H9 (cell line): ENCODE measurements at regions not wholly inside any gene's neighbourhood (a gene's known extent, or its start where the extent isn't known, plus 50 kb on each side); places are given as distances from the start of the nearest gene placed in this dataset.

ENCODE experiments used
- DNase-seq: peaks from one replicate; pipeline ENCODE4 v3.0.0-alpha.2; 2017
- H2AFZ ChIP-seq: one replicate; pipeline ENCODE4 v1.6.1; 2013; ENCODE audit warnings: mild to moderate bottlenecking, low read length, control low read depth, moderate library complexity
- H2AK5ac ChIP-seq: 2 replicates; pipeline ENCODE4 v1.6.1; 2013; ENCODE audit warnings: low read length, control low read depth, mixed read lengths; ENCODE audit not compliant: insufficient read length
- H2BK120ac ChIP-seq: one replicate; pipeline ENCODE4 v1.6.1; 2013; ENCODE audit warnings: low read depth, mild to moderate bottlenecking, low read length, control low read depth, inconsistent platforms; ENCODE audit not compliant: poor library complexity, severe bottlenecking
- H2BK12ac ChIP-seq: 2 replicates; pipeline ENCODE4 v1.6.1; 2013; ENCODE audit warnings: low read length, control low read depth, mixed read lengths, low read depth; ENCODE audit not compliant: insufficient read length
- H2BK15ac ChIP-seq: 2 replicates; pipeline ENCODE4 v1.6.1; 2013; ENCODE audit warnings: low read depth, low read length, control low read depth
- H2BK20ac ChIP-seq: one replicate; pipeline ENCODE4 v1.6.1; 2013; ENCODE audit warnings: low read depth, mild to moderate bottlenecking, low read length, control low read depth, inconsistent platforms; ENCODE audit not compliant: poor library complexity, severe bottlenecking
- H2BK5ac ChIP-seq: 2 replicates; pipeline ENCODE4 v1.6.1; 2013; ENCODE audit warnings: low read length, control low read depth, mixed read lengths; ENCODE audit not compliant: insufficient read length
- H3K14ac ChIP-seq: 2 replicates; pipeline ENCODE4 v1.6.1; 2013; ENCODE audit warnings: low read length, control low read depth; ENCODE audit not compliant: insufficient read depth
- H3K18ac ChIP-seq: 2 replicates; pipeline ENCODE4 v1.6.1; 2013; ENCODE audit warnings: low read depth, mild to moderate bottlenecking, mixed read lengths, low read length, control low read depth; ENCODE audit not compliant: insufficient read length
- H3K23ac ChIP-seq: 2 replicates; pipeline ENCODE4 v1.6.1; 2013; ENCODE audit warnings: low read length, control low read depth, mixed read lengths, low read depth; ENCODE audit not compliant: insufficient read length
- H3K23me2 ChIP-seq: 2 replicates; pipeline ENCODE4 v1.6.1; 2013; ENCODE audit warnings: low read depth, mild to moderate bottlenecking, mixed read lengths, low read length, control low read depth; ENCODE audit not compliant: insufficient read length, poor library complexity, severe bottlenecking
- H3K27ac ChIP-seq: 2 replicates; pipeline ENCODE4 v1.5.1; 2013; ENCODE audit warnings: low read length, control low read depth, mixed read lengths, low read depth; ENCODE audit not compliant: insufficient read length
- H3K27me3 ChIP-seq: 2 replicates; pipeline ENCODE4 v1.6.1; 2013; ENCODE audit warnings: low read length, control low read depth, inconsistent platforms; ENCODE audit not compliant: insufficient read depth
- H3K4ac ChIP-seq: 2 replicates; pipeline ENCODE4 v1.6.1; 2013; ENCODE audit warnings: low read depth, mild to moderate bottlenecking, control low read depth, inconsistent platforms, low read length, moderate library complexity
- H3K4me1 ChIP-seq: 2 replicates; pipeline ENCODE4 v1.6.1; 2013; ENCODE audit warnings: low read length, control low read depth, inconsistent platforms; ENCODE audit not compliant: insufficient read depth
- H3K4me2 ChIP-seq: 2 replicates; pipeline ENCODE4 v1.6.1; 2013; ENCODE audit warnings: low read length, control low read depth, mixed read lengths; ENCODE audit not compliant: insufficient read length, insufficient read depth
- H3K56ac ChIP-seq: 2 replicates; pipeline ENCODE4 v1.6.1; 2013; ENCODE audit warnings: low read depth, mild to moderate bottlenecking, mixed read lengths, low read length, control low read depth; ENCODE audit not compliant: insufficient read length
- H3K79me1 ChIP-seq: 2 replicates; pipeline ENCODE4 v1.6.1; 2013; ENCODE audit warnings: low read depth, mild to moderate bottlenecking, moderate library complexity, low read length, control low read depth, inconsistent platforms; ENCODE audit not compliant: insufficient read depth, poor library complexity, severe bottlenecking
- H3K79me2 ChIP-seq: 2 replicates; pipeline ENCODE4 v1.6.1; 2013; ENCODE audit warnings: low read length, control low read depth, inconsistent platforms; ENCODE audit not compliant: insufficient read depth
- H3K9ac ChIP-seq: 2 replicates; pipeline ENCODE4 v1.6.1; 2013; ENCODE audit warnings: low read length, control low read depth, mixed read lengths; ENCODE audit not compliant: insufficient read length; ENCODE audit errors: extremely low read depth
- H3K9me3 ChIP-seq: one replicate; pipeline ENCODE4 v1.6.1; 2013; ENCODE audit warnings: low read depth, low read length, inconsistent platforms; ENCODE audit not compliant: control insufficient read depth
- H3T11ph ChIP-seq: one replicate; pipeline ENCODE4 v1.6.1; 2013; ENCODE audit warnings: mild to moderate bottlenecking, low read length, control low read depth, inconsistent platforms
- H4K20me1 ChIP-seq: one replicate; pipeline ENCODE4 v1.6.1; 2013; ENCODE audit not compliant: control insufficient read depth, insufficient read length, insufficient read depth
- H4K5ac ChIP-seq: 2 replicates; pipeline ENCODE4 v1.6.1; 2013; ENCODE audit warnings: low read depth, mild to moderate bottlenecking, mixed read lengths, low read length, control low read depth; ENCODE audit not compliant: insufficient read length
- H4K8ac ChIP-seq: replicated peaks from 2 replicates; pipeline ENCODE4 v1.6.1; 2013; ENCODE audit warnings: low read length, control low read depth, mixed read lengths, low read depth; ENCODE audit not compliant: insufficient read length
- H4K91ac ChIP-seq: 2 replicates; pipeline ENCODE4 v1.6.1; 2013; ENCODE audit warnings: low read depth, mild to moderate bottlenecking, moderate library complexity, mixed read lengths, low read length, control low read depth; ENCODE audit not compliant: insufficient read length
- H3K27ac Mint-ChIP-seq, 3 experiments: 2 replicates in 2 of 3; 3 replicates in 1 of 3; pipeline ENCODE4 v1.8.0; 2020 to 2021; ENCODE audit warnings: mixed read lengths in 3 of 3, mild to moderate bottlenecking in 1 of 3, moderate library complexity in 1 of 3
- H3K27me3 Mint-ChIP-seq: 2 replicates; pipeline ENCODE4 v1.8.0; 2021; ENCODE audit warnings: low read depth, mild to moderate bottlenecking, moderate library complexity, mixed read lengths
- H3K36me3 Mint-ChIP-seq, 3 experiments: 2 replicates in 2 of 3; 3 replicates in 1 of 3; pipeline ENCODE4 v1.8.0; 2020 to 2021; ENCODE audit warnings: low read depth in 3 of 3, mixed read lengths in 3 of 3; ENCODE audit not compliant: insufficient read depth in 1 of 3
- H3K4me1 Mint-ChIP-seq, 2 experiments: 2 replicates each; pipeline ENCODE4 v1.8.0; 2020; ENCODE audit warnings: mixed read lengths in 2 of 2
- H3K4me3 Mint-ChIP-seq, 2 experiments: 2 replicates in 1 of 2; 3 replicates in 1 of 2; pipeline ENCODE4 v1.8.0; 2020 to 2021; ENCODE audit warnings: mild to moderate bottlenecking in 2 of 2, mixed read lengths in 2 of 2, moderate library complexity in 1 of 2
- H3K9me3 Mint-ChIP-seq, 2 experiments: 2 replicates in 1 of 2; 3 replicates in 1 of 2; pipeline ENCODE4 v1.8.0; 2020; ENCODE audit warnings: mild to moderate bottlenecking in 2 of 2, mixed read lengths in 2 of 2, moderate library complexity in 1 of 2
- CTCF ChIP-seq: fragments of 200-600 bp; sonication (generic); conservative IDR thresholded peaks from 3 replicates; pipeline ENCODE4 v1.8.0; 2021; ENCODE audit warnings: antibody characterized with exemption, mild to moderate bottlenecking
- WGBS: extraction: QIAGEN DNeasy Blood & Tissue Kit; methylation state at CpG from one replicate; pipeline ENCODE4 v1.1.7; 2013; ENCODE audit warnings: missing lambda C conversion rate, low lambda C conversion rate, mixed read lengths; ENCODE audit not compliant: insufficient read length; ENCODE audit errors: extremely low coverage; 5-methylcytosine and 5-hydroxymethylcytosine counted together

- H3K27me3 ChIP-seq, result no peaks in the 10 kb centered on the region
- H3K36me3 Mint-ChIP-seq, result peaks cover 8 to 10% (median 9%) of the 10 kb centered on the region in 3 experiments; a peak in 6 of 7 replicates
- no peak overlapping the region for H2AFZ ChIP-seq
- peaks cover 20 to 23% of the 10 kb centered on the region in 2 experiments for H3K4me1 Mint-ChIP-seq
- H3K27ac ChIP-seq, result no peak overlapping the region
- H4K5ac ChIP-seq, result no peak overlapping the region
- H3T11ph ChIP-seq, result no peak overlapping the region
- no peak overlapping the region for H3K56ac ChIP-seq
- H2BK12ac ChIP-seq, result no peak overlapping the region
- no peak overlapping the region for H3K4me2 ChIP-seq
- H3K79me2 ChIP-seq, result no peaks in the 10 kb centered on the region
- peaks cover 10% of the 10 kb centered on the region; the same call in 1 of the 2 replicates for H3K4me1 ChIP-seq
- H2BK5ac ChIP-seq, result no peak overlapping the region
- no peaks in the 10 kb centered on the region; the same call in none of the 2 replicates for H3K27me3 Mint-ChIP-seq
- H3K9ac ChIP-seq, result no peak overlapping the region
- no peak overlapping the region for H3K14ac ChIP-seq
- no peak overlapping the region for H2BK20ac ChIP-seq
- peaks cover 61 to 70% of the 10 kb centered on the region in 2 experiments for H3K9me3 Mint-ChIP-seq
- no peak overlapping the region for H4K91ac ChIP-seq
- H3K23me2 ChIP-seq, result peaks cover 9% of the 10 kb centered on the region
- H3K4ac ChIP-seq, result no peak overlapping the region
- H3K18ac ChIP-seq, result no peak overlapping the region
- no peak overlapping the region for H3K23ac ChIP-seq
- H3K27ac Mint-ChIP-seq, result no peak overlapping the region
- no peak overlapping the region for H2BK120ac ChIP-seq
- no CpG with 5 or more reads among the region's 2 CpGs for WGBS
- H3K79me1 ChIP-seq, result no peaks in the 10 kb centered on the region
- H3K4me3 Mint-ChIP-seq, result no peak overlapping the region
- no peaks in the 10 kb centered on the region for H3K9me3 ChIP-seq
- no peak for DNase-seq
- H4K20me1 ChIP-seq, result no peaks in the 10 kb centered on the region
- no peak for TF ChIP-seq CTCF
- H2BK15ac ChIP-seq, result no peak overlapping the region
- H2AK5ac ChIP-seq, result no peak overlapping the region
- no peak overlapping the region for H4K8ac ChIP-seq
These were observed 186.2 kb upstream of the BCOR start for GRCh38 chrX:40283981-40284380.
